Right cardiac atrium (tissue), 5 donors: ENCODE measurements at regions not wholly inside any gene's neighbourhood (a gene's known extent, or its start where the extent isn't known, plus 50 kb on each side); places are given as distances from the start of the nearest gene placed in this dataset.
"Not testable (repeated sequence)": the region's sequence is repeated elsewhere in the genome, so short reads cannot be mapped to it uniquely, and the experiment has no call there.

Source experiments
- ATAC-seq, 2 donors: fragments of 200-7000 bp; cut with Tn5 transposase; one replicate each; pipeline versions ENCODE4 v1.8.0 to v1.9.1; 2020; ENCODE audit warnings: moderate library complexity in 2 of 2, mild to moderate bottlenecking in 1 of 2
- DNase-seq, 3 donors: peaks; one replicate each; pipeline ENCODE4 v3.0.0-alpha.2; 2020
- H3K27ac ChIP-seq: one replicate; pipeline ENCODE4 v1.5.1; 2013; ENCODE audit warnings: mild to moderate bottlenecking, low read length, control low read depth, moderate library complexity
- H3K27me3 ChIP-seq: one replicate; pipeline ENCODE4 v1.6.1; 2013; ENCODE audit not compliant: control insufficient read depth, insufficient read depth
- H3K4me1 ChIP-seq: one replicate; pipeline ENCODE4 v1.6.1; 2013; ENCODE audit warnings: low read length; ENCODE audit not compliant: control insufficient read depth, insufficient read depth
- H3K4me3 ChIP-seq: one replicate; pipeline ENCODE4 v1.5.1; 2013; ENCODE audit warnings: low read length, control low read depth
- H3K9me3 ChIP-seq: one replicate; pipeline ENCODE4 v1.6.1; 2013; ENCODE audit warnings: low read length; ENCODE audit not compliant: control insufficient read depth
- WGBS: extraction: QIAGEN DNeasy Blood & Tissue Kit; methylation state at CpG from one replicate; pipeline ENCODE4 v1.1.7; 2013; 5-methylcytosine and 5-hydroxymethylcytosine counted together
- intact Hi-C, 4 donors: fragments of 100-400 bp; cut with DNase I; formaldehyde crosslinking; loops; one replicate each; pipeline versions ENCODE4 v1.11.0 to v1.14.0; 2022 to 2023
- donor health status: healthy with polysubstance abuse.
- donor health status: DM: no; HTN: yes; CAD: no.
- donor health status: DM: no; HTN: no; CAD: no.
- donor health status: DM: no; HTN: yes; CAD: no; lungs with severe emphysema.
- donor health status: DM: yes; HTN: yes; CAD: no.

DNA sequence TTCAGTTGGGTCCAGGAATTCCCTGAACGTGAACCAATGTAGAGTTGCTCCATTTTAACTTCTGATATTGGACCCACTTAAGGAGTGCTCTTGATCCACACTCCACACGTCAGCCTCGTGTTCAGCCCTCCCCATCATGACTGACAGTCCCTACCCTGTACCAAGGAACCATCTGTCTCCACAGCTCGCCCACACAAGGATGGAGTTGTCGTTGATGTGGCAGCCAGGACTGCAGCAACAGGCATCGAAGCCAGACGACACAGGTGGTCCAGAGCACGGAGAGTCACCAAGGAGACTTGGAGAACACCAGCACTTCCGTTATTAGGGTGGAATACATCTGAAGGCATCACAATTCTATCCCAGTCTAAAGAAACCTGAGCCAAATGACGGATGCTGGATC is 472.1 kb upstream of the NR3C2 start:
- WGBS, result 85% methylated on average over 10 of the region's 10 CpGs
- Histone ChIP-seq H3K9me3 (no peaks in the 10 kb centered on the region), H3K27ac (no peak overlapping the region), H3K4me1 (no peaks in the 10 kb centered on the region), H3K27me3 (no peaks in the 10 kb centered on the region), H3K4me3 (no peak overlapping the region)
- DNase-seq (no peak), ATAC-seq (no peak)
- intact Hi-C loops, result no loop called here

DNA sequence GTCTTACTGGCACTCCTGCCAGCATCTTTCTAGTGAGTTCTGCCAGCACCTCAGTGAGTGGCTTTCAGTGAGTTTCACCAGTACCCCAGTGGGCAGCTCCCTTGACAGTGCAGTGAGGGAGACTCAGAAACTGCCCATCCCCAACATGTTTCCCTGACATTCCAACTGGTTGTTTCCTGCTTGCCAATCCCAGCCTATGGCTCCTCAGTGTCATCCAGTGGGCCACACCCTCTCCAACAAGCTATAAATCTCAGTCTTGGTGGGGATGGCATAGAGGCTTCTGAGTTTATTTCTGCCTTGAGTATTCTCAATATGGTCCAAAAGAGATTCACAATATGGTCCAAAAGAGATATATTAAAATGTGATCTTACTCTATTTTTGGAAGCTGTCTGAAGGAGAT is 461.2 kb upstream of the NR3C2 start:
- H3K4me3 ChIP-seq, result no peak overlapping the region
- intact Hi-C loops, result no loop called here
- no peak overlapping the region for H3K27ac ChIP-seq
- H3K9me3 ChIP-seq, result no peaks in the 10 kb centered on the region
- H3K27me3 ChIP-seq, result no peaks in the 10 kb centered on the region
- ATAC-seq (no peak), DNase-seq (no peak)
- H3K4me1 ChIP-seq, result no peaks in the 10 kb centered on the region

DNA sequence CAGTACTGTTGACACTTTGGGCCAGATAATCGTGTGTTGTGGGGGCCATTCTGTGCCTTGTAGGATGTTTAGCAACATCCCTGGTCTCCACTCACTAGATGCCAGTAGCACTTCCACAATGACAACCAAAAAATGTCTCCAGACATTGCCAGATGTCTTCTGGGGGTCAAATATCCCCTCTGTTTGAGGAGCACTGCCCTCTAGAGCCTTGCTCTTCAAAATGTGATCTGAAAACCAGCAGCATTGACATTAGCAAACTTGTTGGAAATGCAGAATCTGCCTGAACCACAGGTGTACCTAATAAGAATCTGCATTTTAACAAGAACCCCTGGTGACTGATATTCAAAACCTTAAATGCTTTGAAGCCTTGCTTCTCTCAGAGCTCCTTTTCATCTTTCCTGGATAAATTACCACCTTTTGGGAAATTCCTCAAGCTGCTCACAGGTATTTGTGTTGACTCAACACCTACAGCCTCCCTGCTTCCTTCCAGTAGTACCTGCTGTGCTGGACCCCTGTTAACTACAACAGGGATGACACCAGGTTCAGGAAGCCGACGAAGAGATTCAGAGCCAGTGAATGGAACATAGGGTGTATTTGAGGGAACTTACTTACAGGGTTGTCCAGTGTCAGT is 459.0 kb upstream of the NR3C2 start:
- intact Hi-C loops, result no loop called here
- Histone ChIP-seq H3K4me1 (no peaks in the 10 kb centered on the region), H3K27ac (no peak overlapping the region), H3K27me3 (no peaks in the 10 kb centered on the region), H3K4me3 (no peak overlapping the region), H3K9me3 (peaks cover 2% of the 10 kb centered on the region)
- no peak for DNase-seq
- no peak for ATAC-seq
- 45% methylated on average over 3 of the region's 3 CpGs for WGBS

- intact Hi-C loops, DNase-seq: not testable (repeated sequence)
Measured at GRCh38 chr4:148898139-148898538, 455.9 kb upstream of the NR3C2 start.

DNA sequence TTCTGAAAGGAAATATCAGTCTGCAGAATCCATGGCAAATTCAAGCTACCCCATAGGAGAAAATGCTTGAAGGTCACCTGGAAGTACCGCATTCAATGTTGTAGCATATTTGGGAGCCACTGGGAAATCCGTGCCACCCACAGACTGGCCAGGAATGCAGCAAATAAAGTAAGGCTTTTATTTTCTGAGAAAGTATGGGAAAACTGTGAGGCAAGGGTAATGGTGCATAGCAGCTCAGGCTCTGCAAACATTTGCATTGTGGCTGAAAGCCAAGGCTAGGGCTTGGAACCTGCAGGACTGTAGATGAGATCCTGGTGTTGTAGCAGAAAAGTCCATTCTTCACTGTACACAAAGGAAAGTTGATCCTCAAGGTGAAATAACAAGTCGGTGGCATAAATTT is 450.9 kb upstream of the NR3C2 start:
- 88% methylated on average over 3 of the region's 3 CpGs for WGBS
- H3K9me3 ChIP-seq, result peaks cover 1% of the 10 kb centered on the region
- H3K4me3 ChIP-seq, result no peak overlapping the region
- ATAC-seq (no peak), DNase-seq (no peak)
- intact Hi-C loops, result no loop called here
- H3K4me1 ChIP-seq, result no peaks in the 10 kb centered on the region
- no peaks in the 10 kb centered on the region for H3K27me3 ChIP-seq
- no peak overlapping the region for H3K27ac ChIP-seq

More at GRCh38 chr4:148898139-148898538, 455.9 kb upstream of the NR3C2 start:
- not testable (repeated sequence) for H3K27ac ChIP-seq, H3K4me1 ChIP-seq, H3K27me3 ChIP-seq, H3K9me3 ChIP-seq, H3K4me3 ChIP-seq, ATAC-seq

- Histone ChIP-seq H3K9me3 (no peaks in the 10 kb centered on the region), H3K27me3 (no peaks in the 10 kb centered on the region), H3K27ac (no peak overlapping the region), H3K4me1 (no peaks in the 10 kb centered on the region), H3K4me3 (no peak overlapping the region)
- WGBS, result 70% methylated on average over 3 of the region's 3 CpGs
- DNase-seq (no peak), ATAC-seq (no peak)
- intact Hi-C loops, result no loop called here
Measured at GRCh38 chr4:148883891-148884290, 441.7 kb upstream of the NR3C2 start.

DNA sequence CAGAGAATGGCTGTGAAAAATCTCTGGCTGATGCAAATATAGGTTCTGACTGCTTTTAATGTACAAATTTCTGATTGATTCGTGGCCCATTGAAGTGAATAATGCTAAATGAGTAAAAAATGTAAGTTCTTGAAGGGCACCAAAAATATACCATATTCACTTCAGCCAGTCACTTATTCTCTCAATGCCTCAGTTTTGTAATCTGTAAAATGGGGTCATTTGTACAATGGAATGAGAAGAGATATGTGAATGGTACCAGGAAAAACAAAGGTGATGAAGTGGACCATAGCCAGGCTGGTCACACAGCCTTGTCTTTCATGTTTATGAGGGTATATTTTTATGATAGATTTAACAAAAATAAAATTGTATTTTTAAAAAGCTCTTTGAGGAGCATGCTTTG is 441.2 kb upstream of the NR3C2 start:
- DNase-seq, result no peak
- H3K9me3 ChIP-seq, result no peaks in the 10 kb centered on the region
- 90% methylated on average over 1 of the region's 1 CpG for WGBS
- no peak overlapping the region for H3K4me3 ChIP-seq
- ATAC-seq, result no peak
- no peaks in the 10 kb centered on the region for H3K27me3 ChIP-seq
- no peak overlapping the region for H3K27ac ChIP-seq
- no peaks in the 10 kb centered on the region for H3K4me1 ChIP-seq
- intact Hi-C loops, result no loop called here

DNA sequence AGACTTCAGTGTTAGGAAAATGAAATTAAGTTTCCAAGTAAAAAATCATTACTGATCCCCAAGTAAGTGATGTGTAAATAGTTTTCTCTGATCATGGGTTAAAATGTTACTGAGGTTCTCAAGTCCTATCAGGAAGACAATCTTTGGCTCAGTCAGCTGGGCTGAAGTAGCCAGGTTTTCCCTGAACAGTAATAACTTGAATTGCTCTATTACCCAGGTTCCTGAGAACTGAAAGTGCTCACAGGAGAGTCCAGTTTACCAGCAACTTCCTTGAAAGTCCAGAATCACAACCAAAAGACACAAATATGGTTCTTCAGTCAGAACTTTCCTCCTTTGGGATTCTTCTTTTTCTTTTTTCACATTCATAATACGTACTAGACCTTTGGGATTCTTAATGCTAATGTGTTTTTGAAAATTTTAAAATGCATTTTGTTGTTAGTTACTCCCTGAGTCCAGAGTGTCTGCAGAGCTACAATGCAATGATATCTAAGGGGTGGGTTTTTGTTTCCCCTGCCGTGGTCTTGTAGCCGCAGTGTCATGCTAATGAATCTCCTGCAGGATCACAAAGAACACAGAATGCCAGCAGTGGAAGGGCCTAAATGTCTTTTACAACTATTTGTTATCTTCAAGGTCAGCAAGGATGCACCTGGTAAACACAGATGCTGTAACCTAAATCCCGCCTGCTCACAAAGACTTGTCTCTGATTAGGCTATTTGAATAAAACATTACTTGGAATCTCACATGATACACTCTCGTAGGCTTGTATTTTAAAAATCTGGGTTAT is 439.8 kb upstream of the NR3C2 start:
- Histone ChIP-seq H3K27ac (no peak overlapping the region), H3K9me3 (no peaks in the 10 kb centered on the region), H3K4me1 (no peaks in the 10 kb centered on the region), H3K27me3 (no peaks in the 10 kb centered on the region), H3K4me3 (no peak overlapping the region)
- DNase-seq, result no peak
- ATAC-seq, result no peak
- intact Hi-C loops, result no loop called here
- 76% methylated on average over 5 of the region's 5 CpGs for WGBS

DNA sequence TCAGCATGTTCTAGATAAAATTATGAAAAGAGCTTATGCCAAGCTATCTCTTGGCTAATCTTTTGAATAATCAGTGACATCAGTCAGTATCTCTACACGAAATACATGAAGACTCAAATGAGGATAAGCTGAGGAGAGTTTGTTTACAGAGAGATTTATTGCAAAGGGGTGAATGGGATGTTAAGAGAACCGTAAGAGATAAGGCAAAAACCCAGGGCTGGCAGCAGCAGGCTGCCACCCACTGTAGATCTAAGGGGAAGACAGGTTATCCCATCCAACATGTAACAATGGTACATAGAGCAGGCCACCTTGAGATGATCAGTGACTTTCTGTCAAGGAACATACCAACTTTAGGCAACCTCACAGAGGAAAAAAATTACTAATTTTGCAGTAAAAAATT is 432.1 kb upstream of the NR3C2 start:
- no peaks in the 10 kb centered on the region for H3K4me1 ChIP-seq
- no peaks in the 10 kb centered on the region for H3K27me3 ChIP-seq
- no peak for ATAC-seq
- H3K27ac ChIP-seq, result no peak overlapping the region
- H3K9me3 ChIP-seq, result no peaks in the 10 kb centered on the region
- DNase-seq, result no peak
- WGBS, result 26% methylated on average over 2 of the region's 2 CpGs
- intact Hi-C loops, result no loop called here
- no peak overlapping the region for H3K4me3 ChIP-seq

- no peaks in the 10 kb centered on the region for H3K4me1 ChIP-seq
- no peak overlapping the region for H3K4me3 ChIP-seq
- 91% methylated on average over 8 of the region's 8 CpGs for WGBS
- H3K27ac ChIP-seq, result no peak overlapping the region
- DNase-seq (no peak), ATAC-seq (no peak)
- H3K9me3 ChIP-seq, result no peaks in the 10 kb centered on the region
- intact Hi-C loops, result no loop called here
- no peaks in the 10 kb centered on the region for H3K27me3 ChIP-seq
Measured at GRCh38 chr4:148868191-148868590, 426.0 kb upstream of the NR3C2 start.

DNA sequence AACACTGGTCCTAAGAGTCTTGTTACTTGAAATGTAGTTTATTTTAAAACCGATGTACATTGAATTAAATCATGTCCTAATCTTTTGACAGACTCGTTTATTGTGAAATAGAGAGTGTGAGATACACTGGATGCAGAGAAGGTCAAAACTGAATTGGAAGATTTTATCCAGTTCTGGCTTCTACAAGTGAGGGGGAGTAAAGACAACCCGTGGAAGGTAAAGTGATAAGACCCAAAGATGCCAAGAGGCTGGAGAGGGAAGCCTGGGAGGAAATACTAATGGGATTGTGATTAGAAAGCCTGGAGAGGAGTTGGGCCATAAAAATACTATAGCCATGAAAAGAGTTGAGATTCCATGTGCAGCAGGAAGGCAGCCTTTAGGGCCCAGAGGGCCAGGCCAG is 424.5 kb upstream of the NR3C2 start:
- Histone ChIP-seq H3K27ac (no peak overlapping the region), H3K9me3 (no peaks in the 10 kb centered on the region), H3K4me1 (no peaks in the 10 kb centered on the region), H3K27me3 (no peaks in the 10 kb centered on the region), H3K4me3 (no peak overlapping the region)
- intact Hi-C loops, result no loop called here
- ATAC-seq (no peak), DNase-seq (no peak)
- WGBS, result 51% methylated on average over 3 of the region's 3 CpGs
